HepG2 (cell line): ENCODE measurements at regions not wholly inside any gene's neighbourhood (a gene's known extent, or its start where the extent isn't known, plus 50 kb on each side); places are given as distances from the start of the nearest gene placed in this dataset.

ENCODE experiments used
- RFXAP ChIP-seq: sonication (generic); formaldehyde crosslinking; IDR thresholded peaks from 2 replicates; pipeline ENCODE4 v1.4.0; 2020; ENCODE audit warnings: missing genetic modification reagents, borderline replicate concordance
- TF ChIP-seq, protein P1 (sequence below): sonication (generic); formaldehyde crosslinking; conservative IDR thresholded peaks from 2 replicates; pipeline ENCODE4 v1.5.0; 2020; ENCODE audit warnings: missing genetic modification reagents
- TF ChIP-seq, protein P2 (sequence below): IDR thresholded peaks from 2 replicates; pipeline ENCODE4 v1.6.1; 2016; ENCODE audit warnings: missing compliant biosample characterization, missing genetic modification reagents, borderline replicate concordance

DNA sequence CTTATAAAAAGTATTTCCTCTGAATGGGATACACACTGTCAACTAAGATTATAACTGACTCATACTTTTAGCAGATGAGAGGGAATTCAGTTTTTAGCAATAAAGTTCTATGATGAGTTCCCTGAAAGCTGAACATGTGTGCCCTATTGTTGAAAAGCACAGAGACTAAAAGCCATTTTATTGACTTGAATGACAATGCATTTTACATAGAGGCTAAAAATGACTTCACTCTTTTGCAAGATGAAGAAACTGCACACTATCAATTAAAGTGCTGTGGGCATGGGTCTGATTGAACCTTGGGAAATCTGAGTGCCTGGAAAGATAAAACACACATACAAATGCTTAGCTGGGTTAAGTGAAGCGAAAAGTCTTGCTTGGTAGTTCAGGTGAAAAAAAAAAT, 633.4 kb downstream of the PDHA2 start:
- no peak for TF ChIP-seq RFXAP (CRISPR knock-in tag)
- TF ChIP-seq, protein P1, sequence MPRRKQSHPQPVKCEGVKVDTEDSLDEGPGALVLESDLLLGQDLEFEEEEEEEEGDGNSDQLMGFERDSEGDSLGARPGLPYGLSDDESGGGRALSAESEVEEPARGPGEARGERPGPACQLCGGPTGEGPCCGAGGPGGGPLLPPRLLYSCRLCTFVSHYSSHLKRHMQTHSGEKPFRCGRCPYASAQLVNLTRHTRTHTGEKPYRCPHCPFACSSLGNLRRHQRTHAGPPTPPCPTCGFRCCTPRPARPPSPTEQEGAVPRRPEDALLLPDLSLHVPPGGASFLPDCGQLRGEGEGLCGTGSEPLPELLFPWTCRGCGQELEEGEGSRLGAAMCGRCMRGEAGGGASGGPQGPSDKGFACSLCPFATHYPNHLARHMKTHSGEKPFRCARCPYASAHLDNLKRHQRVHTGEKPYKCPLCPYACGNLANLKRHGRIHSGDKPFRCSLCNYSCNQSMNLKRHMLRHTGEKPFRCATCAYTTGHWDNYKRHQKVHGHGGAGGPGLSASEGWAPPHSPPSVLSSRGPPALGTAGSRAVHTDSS (CRISPR knock-in tag): no peak
- TF ChIP-seq, protein P2, sequence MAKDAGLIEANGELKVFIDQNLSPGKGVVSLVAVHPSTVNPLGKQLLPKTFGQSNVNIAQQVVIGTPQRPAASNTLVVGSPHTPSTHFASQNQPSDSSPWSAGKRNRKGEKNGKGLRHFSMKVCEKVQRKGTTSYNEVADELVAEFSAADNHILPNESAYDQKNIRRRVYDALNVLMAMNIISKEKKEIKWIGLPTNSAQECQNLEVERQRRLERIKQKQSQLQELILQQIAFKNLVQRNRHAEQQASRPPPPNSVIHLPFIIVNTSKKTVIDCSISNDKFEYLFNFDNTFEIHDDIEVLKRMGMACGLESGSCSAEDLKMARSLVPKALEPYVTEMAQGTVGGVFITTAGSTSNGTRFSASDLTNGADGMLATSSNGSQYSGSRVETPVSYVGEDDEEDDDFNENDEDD: no peak
